Astrocyte (in vitro differentiated cells and primary cell): ENCODE measurements at regions not wholly inside any gene's neighbourhood (a gene's known extent, or its start where the extent isn't known, plus 50 kb on each side); places are given as distances from the start of the nearest gene placed in this dataset.

Experiments
- CTCF ChIP-seq: IDR thresholded peaks from 2 replicates; pipeline ENCODE4 v1.5.1; 2011; ENCODE audit warnings: low read depth, mild to moderate bottlenecking, inconsistent platforms, low read length, moderate library complexity; ENCODE audit not compliant: insufficient read depth
- EZH2 ChIP-seq: IDR thresholded peaks from 2 replicates; pipeline ENCODE4 v1.6.1; 2012; ENCODE audit warnings: mild to moderate bottlenecking, low read length, inconsistent platforms; ENCODE audit not compliant: insufficient read depth

GRCh38 chr2:5374762-5375161 is 317.4 kb upstream of the SOX11 start:
- TF ChIP-seq CTCF (no peak), EZH2 (no peak)
